Stimulated activated CD8-positive, alpha-beta memory T cell treated with anti-CD3 and anti-CD28 coated beads, Interleukin-12 subunit alpha, Interleukin-12 subunit beta, amount 100 ng/mL, for 24 hours (primary cell): ENCODE measurements at regions not wholly inside any gene's neighbourhood (a gene's known extent, or its start where the extent isn't known, plus 50 kb on each side); places are given as distances from the start of the nearest gene placed in this dataset.

Experiments used
- DNase-seq: peaks from one replicate; pipeline ENCODE4 v3.0.0-alpha.2; 2020; ENCODE audit errors: extremely low read depth

GRCh38 chr16:26189536-26189935 is 497.8 kb downstream of the HS3ST4 start:
- no peak for DNase-seq

GRCh38 chr16:26194526-26194925 is 502.8 kb downstream of the HS3ST4 start:
- DNase-seq = no peak

- no peak for DNase-seq
Observed at GRCh38 chr16:26195225-26195624, 503.5 kb downstream of the HS3ST4 start.

GRCh38 chr16:26196310-26196709 is 504.6 kb downstream of the HS3ST4 start:
- no peak for DNase-seq

- DNase-seq = no peak
Observed at GRCh38 chr16:26196802-26197201, 505.0 kb downstream of the HS3ST4 start.

GRCh38 chr16:26197707-26198106 is 505.9 kb downstream of the HS3ST4 start:
- no peak for DNase-seq

- no peak for DNase-seq
Observed at GRCh38 chr16:26198221-26198620, 506.5 kb downstream of the HS3ST4 start.

- DNase-seq = no peak
Observed at GRCh38 chr16:26204138-26204537, 512.4 kb downstream of the HS3ST4 start.

GRCh38 chr16:26211542-26211941 is 519.8 kb downstream of the HS3ST4 start:
- DNase-seq = no peak

- DNase-seq = no peak
Observed at GRCh38 chr16:26212599-26212998, 520.8 kb downstream of the HS3ST4 start.

GRCh38 chr16:26214581-26215174 is 522.9 kb downstream of the HS3ST4 start:
- DNase-seq = no peak

- DNase-seq = no peak
Observed at GRCh38 chr16:26220894-26221293, 529.1 kb downstream of the HS3ST4 start.

GRCh38 chr16:26231647-26232046 is 539.9 kb downstream of the HS3ST4 start:
- no peak for DNase-seq

- no peak for DNase-seq
Observed at GRCh38 chr16:26240807-26241206, 549.0 kb downstream of the HS3ST4 start.

- no peak for DNase-seq
Observed at GRCh38 chr16:26247063-26247462, 555.3 kb downstream of the HS3ST4 start.

- DNase-seq = no peak
Observed at GRCh38 chr16:26252598-26252997, 560.8 kb downstream of the HS3ST4 start.

- no peak for DNase-seq
Observed at GRCh38 chr16:26261621-26262020, 569.9 kb downstream of the HS3ST4 start.

GRCh38 chr16:26263406-26263805 is 571.6 kb downstream of the HS3ST4 start:
- no peak for DNase-seq

- DNase-seq = no peak
Observed at GRCh38 chr16:26267641-26268040, 575.9 kb downstream of the HS3ST4 start.

- DNase-seq = no peak
Observed at GRCh38 chr16:26269673-26270072, 577.9 kb downstream of the HS3ST4 start.

GRCh38 chr16:26273607-26274006 is 581.8 kb downstream of the HS3ST4 start:
- no peak for DNase-seq

- DNase-seq = no peak
Observed at GRCh38 chr16:26275021-26275590, 583.3 kb downstream of the HS3ST4 start.

- no peak for DNase-seq
Observed at GRCh38 chr16:26276289-26276688, 584.5 kb downstream of the HS3ST4 start.
